Transverse colon (tissue), 4 donors: ENCODE measurements at regions not wholly inside any gene's neighbourhood (a gene's known extent, or its start where the extent isn't known, plus 50 kb on each side); places are given as distances from the start of the nearest gene placed in this dataset.

ENCODE experiments used
- DNase-seq: peaks from one replicate; pipeline ENCODE4 v3.0.0-alpha.2; 2019
- H3K27ac ChIP-seq, 4 donors: fragments of 200-600 bp; sonication (generic); 2 replicates each; pipeline ENCODE4 v1.5.1; 2016 to 2018; ENCODE audit warnings: inconsistent platforms in 4 of 4
- H3K27me3 ChIP-seq: fragments of 200-600 bp; sonication (generic); 2 replicates; pipeline ENCODE4 v1.5.1; 2017; ENCODE audit warnings: inconsistent platforms
- H3K36me3 ChIP-seq, 4 donors: fragments of 200-600 bp; sonication (generic); 2 replicates each; pipeline ENCODE4 v1.5.1; 2017 to 2019; ENCODE audit warnings: inconsistent platforms in 4 of 4
- H3K4me1 ChIP-seq, 4 donors: fragments of 200-600 bp; sonication (generic); 2 replicates each; pipeline ENCODE4 v1.5.1; 2017 to 2020; ENCODE audit warnings: inconsistent platforms in 4 of 4
- H3K4me3 ChIP-seq, 4 donors: fragments of 200-600 bp; sonication (generic); 1 replicate in 1 of 4; 2 replicates in 3 of 4; pipeline versions ENCODE4 v1.5.1 to v1.6.1; 2017 to 2019; ENCODE audit warnings: inconsistent platforms in 4 of 4
- H3K9me3 ChIP-seq, 2 donors: fragments of 200-600 bp; sonication (generic); 2 replicates each; pipeline ENCODE4 v1.5.1; 2017 to 2019; ENCODE audit warnings: inconsistent platforms in 2 of 2
- EP300 ChIP-seq: sonication (generic); formaldehyde crosslinking; IDR thresholded peaks from one replicate; pipeline ENCODE4 v1.6.1; 2017; ENCODE audit warnings: antibody characterized with exemption, low read depth
- POLR2A ChIP-seq: fragments of 450-650 bp; IDR thresholded peaks from one replicate; pipeline ENCODE4 v1.6.1; 2016; ENCODE audit warnings: antibody characterized with exemption, mild to moderate bottlenecking, moderate library complexity
- POLR2AphosphoS5 ChIP-seq, 3 donors: sonication (generic); formaldehyde crosslinking; IDR thresholded peaks; one replicate each; pipeline ENCODE4 v1.6.1; 2016; ENCODE audit warnings: antibody characterized with exemption in 3 of 3
- WGBS, 2 donors: methylation state at CpG; one replicate each; pipeline ENCODE4 v1.1.5; 2018; ENCODE audit warnings: low coverage in 1 of 2; 5-methylcytosine and 5-hydroxymethylcytosine counted together
- in situ Hi-C, 4 donors: fragments of 200-750 bp; cut with MboI; loops; one replicate each; pipeline versions ENCODE4 v1.15.0 to v1.15.1; 2017; ENCODE audit warnings: low sequenced_read_pairs in 3 of 4, low pct_ligation_motif_present in 1 of 4, low pct_unique_long_range_greater_than_20kb in 1 of 4
- intact Hi-C: fragments of 100-400 bp; cut with DNase I; formaldehyde crosslinking; loops from one replicate; pipeline ENCODE4 v1.15.1; 2023; ENCODE audit warnings: low total_unique reads
- TF ChIP-seq, protein P1 (sequence below), 5 experiments: fragments of 200-600 bp in 3 of 5; fragments of 450-650 bp in 2 of 5; sonication (generic) in 3 of 5; IDR thresholded peaks; 1 replicate in 2 of 5; 2 replicates in 3 of 5; pipeline ENCODE4 v1.5.1; 2016 to 2017; ENCODE audit warnings: antibody characterized with exemption in 5 of 5, inconsistent platforms in 3 of 5, mild to moderate bottlenecking in 2 of 5, moderate library complexity in 1 of 5

DNA sequence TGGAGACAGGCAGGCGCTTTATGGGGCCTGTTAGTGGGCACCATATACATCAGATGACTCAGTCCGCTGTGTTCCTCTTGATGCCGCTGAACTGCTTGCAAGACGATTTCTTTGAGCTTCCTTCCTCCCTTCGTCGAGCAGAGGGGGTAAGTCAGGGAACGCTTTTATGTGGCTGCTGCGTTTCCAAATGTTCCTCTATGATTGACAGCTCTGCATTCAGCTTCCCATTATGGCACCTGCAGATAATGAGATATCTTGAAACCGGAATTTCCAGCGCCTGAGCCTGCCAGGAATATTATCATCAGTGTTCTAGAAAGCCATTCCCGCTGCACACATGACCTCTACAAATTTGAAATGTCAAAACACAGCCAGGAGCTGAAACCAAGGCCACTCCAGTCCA lies 257.0 kb downstream of the TSHZ3 start:
- intact Hi-C loops: no loop called here
- no peak for DNase-seq
- Histone ChIP-seq H3K27me3 (no peaks in the 10 kb centered on the region), H3K27ac (no peak overlapping the region), H3K4me1 (peaks cover 0 to 4% (median 0%) of the 10 kb centered on the region in 4 donors), H3K4me3 (no peak overlapping the region), H3K36me3 (no peaks in the 10 kb centered on the region), H3K9me3 (no peaks in the 10 kb centered on the region)
- WGBS, 2 donors: 80% methylated on average over 11 of the region's 11 CpGs; no CpG with 5 or more reads in 1 of the 2 donors
- TF ChIP-seq EP300: no peak
- TF ChIP-seq, protein P1, sequence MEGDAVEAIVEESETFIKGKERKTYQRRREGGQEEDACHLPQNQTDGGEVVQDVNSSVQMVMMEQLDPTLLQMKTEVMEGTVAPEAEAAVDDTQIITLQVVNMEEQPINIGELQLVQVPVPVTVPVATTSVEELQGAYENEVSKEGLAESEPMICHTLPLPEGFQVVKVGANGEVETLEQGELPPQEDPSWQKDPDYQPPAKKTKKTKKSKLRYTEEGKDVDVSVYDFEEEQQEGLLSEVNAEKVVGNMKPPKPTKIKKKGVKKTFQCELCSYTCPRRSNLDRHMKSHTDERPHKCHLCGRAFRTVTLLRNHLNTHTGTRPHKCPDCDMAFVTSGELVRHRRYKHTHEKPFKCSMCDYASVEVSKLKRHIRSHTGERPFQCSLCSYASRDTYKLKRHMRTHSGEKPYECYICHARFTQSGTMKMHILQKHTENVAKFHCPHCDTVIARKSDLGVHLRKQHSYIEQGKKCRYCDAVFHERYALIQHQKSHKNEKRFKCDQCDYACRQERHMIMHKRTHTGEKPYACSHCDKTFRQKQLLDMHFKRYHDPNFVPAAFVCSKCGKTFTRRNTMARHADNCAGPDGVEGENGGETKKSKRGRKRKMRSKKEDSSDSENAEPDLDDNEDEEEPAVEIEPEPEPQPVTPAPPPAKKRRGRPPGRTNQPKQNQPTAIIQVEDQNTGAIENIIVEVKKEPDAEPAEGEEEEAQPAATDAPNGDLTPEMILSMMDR (IDR thresholded peaks at IDR 0.05): no peak
- no peak for TF ChIP-seq POLR2AphosphoS5 (IDR thresholded peaks at IDR 0.05)
- TF ChIP-seq POLR2A: no peak
- in situ Hi-C loops: no loop called here

DNA sequence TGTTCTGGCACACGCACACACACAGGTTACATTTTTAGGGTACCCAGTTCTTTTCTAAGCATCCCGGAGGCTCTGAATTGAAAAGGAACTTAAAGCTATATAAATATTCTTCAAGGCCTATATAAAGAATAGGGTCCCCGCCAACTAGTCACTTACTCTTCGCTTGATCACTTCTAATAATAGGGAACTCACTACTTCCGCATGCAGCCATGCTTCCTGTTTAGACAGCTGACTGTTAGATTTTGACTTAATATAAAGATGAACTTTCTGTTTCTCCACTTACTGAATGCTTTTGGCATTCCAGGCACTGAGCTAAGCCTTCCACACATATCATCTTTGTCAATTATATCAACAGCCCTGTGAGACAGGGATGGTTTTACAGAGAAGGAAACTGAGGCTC lies 259.6 kb downstream of the TSHZ3 start:
- no peak for DNase-seq
- intact Hi-C loops: no loop called here

DNA sequence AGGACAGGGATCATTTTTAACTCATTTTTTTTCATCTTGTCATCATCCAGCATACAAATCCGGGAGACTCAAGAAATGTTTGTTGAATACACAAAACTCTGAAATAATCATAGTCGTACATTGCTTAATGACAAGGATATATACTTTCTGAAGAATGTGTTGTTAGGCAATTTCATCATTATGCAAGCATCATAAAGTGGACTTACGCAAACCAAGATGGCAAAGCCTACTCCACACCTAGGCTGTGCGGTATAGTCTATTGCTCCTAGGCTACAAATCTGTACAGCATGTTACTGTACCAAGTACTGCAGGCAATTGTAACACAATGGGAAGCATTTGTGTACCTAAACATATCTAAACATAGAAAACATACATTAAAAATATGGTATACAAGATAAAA lies 264.1 kb downstream of the TSHZ3 start:
- H3K4me1 ChIP-seq: peaks cover 0 to 3% (median 1%) of the 10 kb centered on the region in 4 donors
- intact Hi-C loops: no loop called here
- no peak for TF ChIP-seq POLR2A
- TF ChIP-seq EP300: no peak
- no peak for TF ChIP-seq POLR2AphosphoS5 (IDR thresholded peaks at IDR 0.05)
- TF ChIP-seq, protein P1 (IDR thresholded peaks at IDR 0.05): no peak
- no peaks in the 10 kb centered on the region for H3K36me3 ChIP-seq
- H3K4me3 ChIP-seq: no peak overlapping the region
- peak overlapping the region in 1 of 4 donors; percentile 21 for H3K27ac ChIP-seq
- no peak for DNase-seq
- in situ Hi-C loops: no loop called here
- WGBS, 2 donors: 42 to 62% methylated on average over 4 of the region's 4 CpGs
- H3K9me3 ChIP-seq: no peaks in the 10 kb centered on the region
- no peaks in the 10 kb centered on the region for H3K27me3 ChIP-seq

More for the DNA sequence above, 259.6 kb downstream of the TSHZ3 start:
- Histone ChIP-seq H3K36me3 (no peaks in the 10 kb centered on the region), H3K27me3 (no peaks in the 10 kb centered on the region), H3K4me1 (peaks cover 0 to 3% (median 1%) of the 10 kb centered on the region in 4 donors), H3K4me3 (no peak overlapping the region), H3K9me3 (no peaks in the 10 kb centered on the region), H3K27ac (no peak overlapping the region)
- in situ Hi-C loops: no loop called here
- no peak for TF ChIP-seq POLR2AphosphoS5 (IDR thresholded peaks at IDR 0.05)
- TF ChIP-seq, protein P1 (IDR thresholded peaks at IDR 0.05): no peak
- no peak for TF ChIP-seq POLR2A
- no peak for TF ChIP-seq EP300
- 76 to 85% methylated on average over 5 of the region's 5 CpGs for WGBS, 2 donors

DNA sequence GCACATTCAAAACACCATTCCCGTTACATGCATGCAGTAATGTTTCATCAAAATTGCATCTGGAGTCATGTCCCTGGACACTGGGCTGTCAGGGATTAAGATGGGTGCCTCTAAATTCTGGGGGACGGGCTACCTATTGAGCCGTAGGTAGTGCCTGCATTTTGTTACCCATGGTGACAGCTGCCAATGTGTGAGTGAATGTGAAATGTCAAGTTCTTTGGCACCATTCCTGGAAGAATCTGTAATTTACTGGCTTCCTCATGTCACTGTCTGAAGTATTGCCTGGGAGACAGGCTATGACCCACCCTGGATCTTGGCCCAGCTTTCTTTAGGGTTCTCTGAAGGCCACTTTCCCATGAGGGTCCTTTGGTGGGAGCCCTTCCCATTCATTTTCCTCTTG lies 266.1 kb downstream of the TSHZ3 start:
- in situ Hi-C loops: no loop called here
- no peaks in the 10 kb centered on the region for H3K36me3 ChIP-seq
- WGBS, 2 donors: 62% methylated on average over 3 of the region's 3 CpGs; no CpG with 5 or more reads in 1 of the 2 donors

More for the DNA sequence above, 266.1 kb downstream of the TSHZ3 start:
- peaks cover 0 to 3% (median 1%) of the 10 kb centered on the region in 4 donors for H3K4me1 ChIP-seq
- intact Hi-C loops: no loop called here
- H3K27me3 ChIP-seq: no peaks in the 10 kb centered on the region
- no peak for DNase-seq
- no peak for TF ChIP-seq POLR2A
- no peak for TF ChIP-seq POLR2AphosphoS5 (IDR thresholded peaks at IDR 0.05)
- no peak for TF ChIP-seq EP300
- TF ChIP-seq, protein P1 (IDR thresholded peaks at IDR 0.05): no peak
- no peaks in the 10 kb centered on the region for H3K9me3 ChIP-seq
- H3K27ac ChIP-seq: no peak overlapping the region
- no peak overlapping the region for H3K4me3 ChIP-seq
